MM.1S (cell line): ENCODE measurements at regions not wholly inside any gene's neighbourhood (a gene's known extent, or its start where the extent isn't known, plus 50 kb on each side); places are given as distances from the start of the nearest gene placed in this dataset.

Source experiments
- CTCF ChIP-seq: fragments of 300-600 bp; sonication (generic); IDR thresholded peaks from 2 replicates; pipeline ENCODE4 v1.5.1; 2016; ENCODE audit warnings: antibody characterized with exemption, low read length, mixed read lengths
- EZH2phosphoT487 ChIP-seq: fragments of 300-600 bp; sonication (generic); IDR thresholded peaks from 2 replicates; pipeline ENCODE4 v1.6.1; 2018; ENCODE audit warnings: antibody characterized with exemption, low read length

GRCh38 chr4:1583859-1584258 is 100.3 kb downstream of the FAM53A start:
- no peak for TF ChIP-seq CTCF
- no peak for TF ChIP-seq EZH2phosphoT487
